ENCODE measurements at regions not wholly inside any gene's neighbourhood (a gene's known extent, or its start where the extent isn't known, plus 50 kb on each side); places are given as distances from the start of the nearest gene placed in this dataset.

GRCh38 chr14:86501611-86502010, 971.7 kb downstream of the FLRT2 start:
- TF ChIP-seq, protein P1, sequence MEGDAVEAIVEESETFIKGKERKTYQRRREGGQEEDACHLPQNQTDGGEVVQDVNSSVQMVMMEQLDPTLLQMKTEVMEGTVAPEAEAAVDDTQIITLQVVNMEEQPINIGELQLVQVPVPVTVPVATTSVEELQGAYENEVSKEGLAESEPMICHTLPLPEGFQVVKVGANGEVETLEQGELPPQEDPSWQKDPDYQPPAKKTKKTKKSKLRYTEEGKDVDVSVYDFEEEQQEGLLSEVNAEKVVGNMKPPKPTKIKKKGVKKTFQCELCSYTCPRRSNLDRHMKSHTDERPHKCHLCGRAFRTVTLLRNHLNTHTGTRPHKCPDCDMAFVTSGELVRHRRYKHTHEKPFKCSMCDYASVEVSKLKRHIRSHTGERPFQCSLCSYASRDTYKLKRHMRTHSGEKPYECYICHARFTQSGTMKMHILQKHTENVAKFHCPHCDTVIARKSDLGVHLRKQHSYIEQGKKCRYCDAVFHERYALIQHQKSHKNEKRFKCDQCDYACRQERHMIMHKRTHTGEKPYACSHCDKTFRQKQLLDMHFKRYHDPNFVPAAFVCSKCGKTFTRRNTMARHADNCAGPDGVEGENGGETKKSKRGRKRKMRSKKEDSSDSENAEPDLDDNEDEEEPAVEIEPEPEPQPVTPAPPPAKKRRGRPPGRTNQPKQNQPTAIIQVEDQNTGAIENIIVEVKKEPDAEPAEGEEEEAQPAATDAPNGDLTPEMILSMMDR (IDR thresholded peaks at IDR 0.05), result no peak
- no peak for TF ChIP-seq POLR2A (IDR thresholded peaks at IDR 0.05)

Measured in body of pancreas (tissue), 4 donors.